22Rv1 (cell line): ENCODE measurements at regions not wholly inside any gene's neighbourhood (a gene's known extent, or its start where the extent isn't known, plus 50 kb on each side); places are given as distances from the start of the nearest gene placed in this dataset.

Source experiments
- CTCF ChIP-seq: fragments of 450-650 bp; IDR thresholded peaks from 2 replicates; pipeline ENCODE4 v1.5.1; 2017; ENCODE audit warnings: mild to moderate bottlenecking
- ZFX ChIP-seq: fragments of 450-650 bp; IDR thresholded peaks from 2 replicates; pipeline ENCODE4 v1.6.1; 2017; ENCODE audit warnings: antibody characterized with exemption, borderline replicate concordance

- TF ChIP-seq CTCF: no peak
- TF ChIP-seq ZFX: no peak
Observed at GRCh38 chr22:34038801-34039555, 118.7 kb upstream of the LARGE1 start.
